ENCODE measurements at regions not wholly inside any gene's neighbourhood (a gene's known extent, or its start where the extent isn't known, plus 50 kb on each side); places are given as distances from the start of the nearest gene placed in this dataset.

GRCh38 chr12:131536766-131537165, 174.1 kb upstream of the SFSWAP start:
- H3K4me1 ChIP-seq, result no peaks in the 10 kb centered on the region
- no peak overlapping the region for H2AFZ ChIP-seq (replicated peaks)
- Mint-ChIP-seq H3K36me3 (no peaks in the 10 kb centered on the region), H3K27me3 (ENCODE audit: insufficient read depth, low read depth) (peaks cover 7% of the 10 kb centered on the region), H3K4me1 (no peaks in the 10 kb centered on the region), H3K27ac (no peak overlapping the region), H3K9me3 (no peaks in the 10 kb centered on the region), H3K4me3 (no peak overlapping the region)
- no peak for DNase-seq (ENCODE audit: low spot score)
- H3K36me3 ChIP-seq, result no peaks in the 10 kb centered on the region
- TF ChIP-seq EZH2phosphoT487 (IDR thresholded peaks at IDR 0.05) (no peak), EZH2 (IDR thresholded peaks at IDR 0.05) (no peak), CTCF (IDR thresholded peaks at IDR 0.05) (no peak)
- no peak overlapping the region for H3K4me3 ChIP-seq
- H3K9me3 ChIP-seq (ENCODE audit: low read depth), result no peaks in the 10 kb centered on the region
- H3K27ac ChIP-seq, result no peak overlapping the region
- H3K4me2 ChIP-seq, result no peak overlapping the region
- H3K9ac ChIP-seq, result no peak overlapping the region
- H3K79me2 ChIP-seq (ENCODE audit: low read depth), result no peaks in the 10 kb centered on the region
- no peaks in the 10 kb centered on the region for H3K27me3 ChIP-seq
- H4K20me1 ChIP-seq (ENCODE audit: low read depth), result no peaks in the 10 kb centered on the region
- no peaks in the 10 kb centered on the region for H3F3A ChIP-seq (ENCODE audit: low read depth)

- H3K9me3 Mint-ChIP-seq, result no peaks in the 10 kb centered on the region
- H3K9me3 ChIP-seq (ENCODE audit: low read depth), result no peaks in the 10 kb centered on the region
- no peaks in the 10 kb centered on the region for H3K4me1 ChIP-seq
- H3K4me3 ChIP-seq, result no peak overlapping the region
- no peak overlapping the region for H2AFZ ChIP-seq (replicated peaks)
- H3K36me3 ChIP-seq, result no peaks in the 10 kb centered on the region
- H3K9ac ChIP-seq, result no peak overlapping the region
- no peak overlapping the region for H3K4me3 Mint-ChIP-seq
- TF ChIP-seq CTCF (IDR thresholded peaks at IDR 0.05) (no peak), EZH2phosphoT487 (IDR thresholded peaks at IDR 0.05) (no peak), EZH2 (IDR thresholded peaks at IDR 0.05) (no peak)
- no peaks in the 10 kb centered on the region for H3K36me3 Mint-ChIP-seq
- H3K4me1 Mint-ChIP-seq, result no peaks in the 10 kb centered on the region
- DNase-seq (ENCODE audit: low spot score), result no peak
- H3K27ac Mint-ChIP-seq, result no peak overlapping the region
- H3K27ac ChIP-seq, result no peak overlapping the region
- no peak overlapping the region for H3K4me2 ChIP-seq
- no peaks in the 10 kb centered on the region for H4K20me1 ChIP-seq (ENCODE audit: low read depth)
- H3F3A ChIP-seq (ENCODE audit: low read depth), result no peaks in the 10 kb centered on the region
- H3K79me2 ChIP-seq (ENCODE audit: low read depth), result no peaks in the 10 kb centered on the region
- H3K27me3 ChIP-seq, result no peaks in the 10 kb centered on the region
- H3K27me3 Mint-ChIP-seq (ENCODE audit: insufficient read depth, low read depth), result peaks cover 5% of the 10 kb centered on the region
These were observed 173.5 kb upstream of the SFSWAP start for GRCh38 chr12:131537267-131537958.

GRCh38 chr12:131539381-131539780, 171.5 kb upstream of the SFSWAP start:
- Mint-ChIP-seq H3K36me3 (no peaks in the 10 kb centered on the region), H3K27me3 (ENCODE audit: insufficient read depth, low read depth) (peaks cover 8% of the 10 kb centered on the region), H3K27ac (no peak overlapping the region), H3K9me3 (peaks cover 4% of the 10 kb centered on the region), H3K4me3 (no peak overlapping the region), H3K4me1 (no peaks in the 10 kb centered on the region)
- no peak for DNase-seq (ENCODE audit: low spot score)
- H3K27ac ChIP-seq, result no peak overlapping the region
- H3K9ac ChIP-seq, result no peak overlapping the region
- no peaks in the 10 kb centered on the region for H3K36me3 ChIP-seq
- no peaks in the 10 kb centered on the region for H3K79me2 ChIP-seq (ENCODE audit: low read depth)
- H3K4me3 ChIP-seq, result no peak overlapping the region
- no peaks in the 10 kb centered on the region for H3K4me1 ChIP-seq
- no peak overlapping the region for H2AFZ ChIP-seq (replicated peaks)
- no peaks in the 10 kb centered on the region for H3K27me3 ChIP-seq
- H3F3A ChIP-seq (ENCODE audit: low read depth), result no peaks in the 10 kb centered on the region
- no peaks in the 10 kb centered on the region for H3K9me3 ChIP-seq (ENCODE audit: low read depth)
- no peak overlapping the region for H3K4me2 ChIP-seq
- TF ChIP-seq EZH2 (IDR thresholded peaks at IDR 0.05) (no peak), CTCF (IDR thresholded peaks at IDR 0.05) (no peak), EZH2phosphoT487 (IDR thresholded peaks at IDR 0.05) (no peak)
- H4K20me1 ChIP-seq (ENCODE audit: low read depth), result no peaks in the 10 kb centered on the region
